Duodenal mucosa (tissue), 2 donors: ENCODE measurements at regions not wholly inside any gene's neighbourhood (a gene's known extent, or its start where the extent isn't known, plus 50 kb on each side); places are given as distances from the start of the nearest gene placed in this dataset.
"Not testable (repeated sequence)": the region's sequence is repeated elsewhere in the genome, so short reads cannot be mapped to it uniquely, and the experiment has no call there.

Source experiments
- H3K27ac ChIP-seq: one replicate; pipeline ENCODE4 v1.7.0; 2013; ENCODE audit warnings: low read depth, low read length
- H3K27me3 ChIP-seq, 2 donors: one replicate each; pipeline ENCODE4 v1.7.0; 2013; ENCODE audit warnings: low read length in 2 of 2, control low read depth in 1 of 2; ENCODE audit not compliant: insufficient read depth in 2 of 2, control insufficient read depth in 1 of 2
- H3K36me3 ChIP-seq, 2 donors: one replicate each; pipeline ENCODE4 v1.7.0; 2013; ENCODE audit warnings: low read length in 2 of 2, control low read depth in 1 of 2; ENCODE audit not compliant: insufficient read depth in 2 of 2, control insufficient read depth in 1 of 2
- H3K4me1 ChIP-seq, 2 donors: one replicate each; pipeline ENCODE4 v1.7.0; 2013; ENCODE audit warnings: low read length in 2 of 2, control low read depth in 1 of 2; ENCODE audit not compliant: insufficient read depth in 2 of 2, control insufficient read depth in 1 of 2
- H3K4me3 ChIP-seq, 2 donors: one replicate each; pipeline ENCODE4 v1.7.0; 2013; ENCODE audit warnings: low read length in 2 of 2, low read depth in 1 of 2
- H3K9ac ChIP-seq, 2 donors: one replicate each; pipeline ENCODE4 v1.7.0; 2013; ENCODE audit warnings: low read length in 2 of 2, low read depth in 1 of 2
- H3K9me3 ChIP-seq, 2 donors: one replicate each; pipeline ENCODE4 v1.7.0; 2013; ENCODE audit warnings: low read length in 2 of 2, control low read depth in 1 of 2; ENCODE audit not compliant: control insufficient read depth in 1 of 2

DNA sequence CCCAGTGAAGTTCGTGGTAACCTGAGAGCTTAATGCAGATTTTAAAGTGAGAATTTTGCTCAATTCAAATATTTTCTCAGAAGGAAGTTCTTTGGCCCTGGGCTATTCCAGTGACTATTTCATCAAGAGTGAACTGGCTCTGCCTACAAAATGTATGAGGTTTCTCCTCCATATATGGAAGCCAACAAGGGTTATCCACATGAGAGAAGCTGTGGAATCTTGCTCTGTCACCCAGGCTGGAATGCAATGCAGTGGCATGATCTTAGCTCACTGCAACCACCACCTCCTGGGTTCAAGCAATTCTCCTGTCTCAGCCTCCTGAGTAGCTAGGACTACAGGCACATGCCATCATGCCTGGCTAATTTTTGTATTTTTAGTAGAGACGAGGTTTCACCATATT, 132.2 kb downstream of the GXYLT1 start:
- not testable (repeated sequence) for H3K4me1 ChIP-seq, H3K4me3 ChIP-seq, H3K9ac ChIP-seq, H3K9me3 ChIP-seq, H3K27me3 ChIP-seq, H3K27ac ChIP-seq, H3K36me3 ChIP-seq

DNA sequence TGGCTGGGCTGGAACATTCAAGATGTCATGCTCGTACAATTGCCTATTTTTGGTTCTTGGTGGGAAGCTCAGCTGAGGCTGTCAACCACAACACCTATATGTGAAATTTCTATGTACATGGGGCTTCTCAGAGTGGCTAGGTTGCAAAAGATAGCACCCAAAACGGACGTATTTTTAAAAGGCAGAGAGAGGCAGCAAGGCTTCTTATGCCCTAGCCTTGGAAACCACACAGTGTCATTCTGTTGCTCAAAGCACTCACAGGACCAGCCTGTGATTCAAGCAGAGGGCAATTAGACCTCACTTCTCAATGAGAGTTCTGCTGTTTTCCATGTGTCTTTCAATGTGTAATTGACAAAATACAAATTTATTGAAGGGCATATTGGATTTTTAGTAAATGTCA, 134.0 kb downstream of the GXYLT1 start:
- Histone ChIP-seq H3K4me3 (no peak overlapping the region), H3K9ac (no peak overlapping the region), H3K4me1 (no peaks in the 10 kb centered on the region), H3K27me3 (no peaks in the 10 kb centered on the region), H3K27ac (no peak overlapping the region), H3K36me3 (no peaks in the 10 kb centered on the region), H3K9me3 (no peaks in the 10 kb centered on the region)

DNA sequence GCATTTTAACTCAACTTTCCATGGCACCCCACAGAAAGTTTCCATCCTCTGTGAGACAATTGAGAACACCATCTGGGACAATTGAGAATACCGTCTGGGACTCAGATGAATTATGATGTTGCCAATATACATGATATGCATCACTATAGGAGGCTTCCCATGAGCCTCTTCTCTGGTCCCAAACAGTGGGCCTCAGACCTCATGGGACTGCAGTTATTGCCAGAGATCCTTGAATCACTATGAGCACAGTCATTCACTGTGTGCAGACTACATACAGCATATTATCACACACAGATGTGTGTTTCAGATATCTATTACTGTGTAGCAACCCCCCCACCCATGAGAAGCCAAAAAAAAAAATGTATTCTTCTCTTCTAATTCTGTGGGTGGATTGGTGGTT, 134.4 kb downstream of the GXYLT1 start:
- no peak overlapping the region for H3K9ac ChIP-seq
- no peak overlapping the region for H3K27ac ChIP-seq
- no peaks in the 10 kb centered on the region for H3K27me3 ChIP-seq
- no peaks in the 10 kb centered on the region for H3K4me1 ChIP-seq
- H3K4me3 ChIP-seq, result no peak overlapping the region
- no peaks in the 10 kb centered on the region for H3K36me3 ChIP-seq
- H3K9me3 ChIP-seq, result no peaks in the 10 kb centered on the region

DNA sequence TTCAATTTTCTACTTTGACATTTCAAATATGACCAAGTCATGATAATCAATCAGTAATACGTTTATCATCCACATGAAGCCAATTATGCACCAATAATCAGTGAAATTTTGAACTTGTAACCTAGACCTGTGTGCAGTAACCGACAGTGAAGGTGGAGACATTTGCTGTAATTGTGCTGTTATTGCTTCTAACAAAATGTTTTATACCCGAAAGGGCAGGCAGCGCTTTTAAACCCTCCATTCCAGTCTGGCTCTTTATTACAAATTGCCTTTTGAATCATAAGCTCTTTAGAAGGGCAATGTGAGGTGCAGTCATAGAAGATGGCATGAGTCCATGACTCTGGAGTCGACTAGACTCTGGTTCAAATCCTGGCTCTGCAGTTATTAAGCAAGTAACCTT, 135.7 kb downstream of the GXYLT1 start:
- no peak overlapping the region for H3K4me3 ChIP-seq
- H3K4me1 ChIP-seq, result no peaks in the 10 kb centered on the region
- no peak overlapping the region for H3K9ac ChIP-seq
- H3K27me3 ChIP-seq, result no peaks in the 10 kb centered on the region
- no peaks in the 10 kb centered on the region for H3K36me3 ChIP-seq
- no peaks in the 10 kb centered on the region for H3K9me3 ChIP-seq
- no peak overlapping the region for H3K27ac ChIP-seq

DNA sequence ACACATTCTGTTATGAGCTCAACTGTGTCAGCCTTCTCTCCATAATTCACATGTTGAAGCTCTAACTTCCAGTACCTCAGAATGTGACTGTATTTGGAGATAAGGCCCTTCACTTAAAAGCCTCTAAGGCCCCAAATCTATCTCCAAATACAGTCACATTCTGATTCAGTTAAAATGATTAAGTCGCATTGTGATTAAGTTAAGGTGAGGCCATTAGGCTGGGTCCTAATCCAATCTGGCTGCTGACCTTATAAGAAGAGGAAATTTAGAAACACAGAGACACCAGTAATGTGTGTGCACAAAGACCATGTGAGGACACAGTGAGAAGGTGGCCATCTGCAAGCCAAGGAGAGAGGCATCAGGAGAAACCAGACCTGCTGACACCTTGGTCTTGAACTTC, 141.6 kb downstream of the GXYLT1 start:
- Histone ChIP-seq H3K4me1 (no peaks in the 10 kb centered on the region), H3K9me3 (no peaks in the 10 kb centered on the region), H3K9ac (no peak overlapping the region), H3K36me3 (no peaks in the 10 kb centered on the region), H3K4me3 (no peak overlapping the region), H3K27ac (no peak overlapping the region), H3K27me3 (no peaks in the 10 kb centered on the region)

DNA sequence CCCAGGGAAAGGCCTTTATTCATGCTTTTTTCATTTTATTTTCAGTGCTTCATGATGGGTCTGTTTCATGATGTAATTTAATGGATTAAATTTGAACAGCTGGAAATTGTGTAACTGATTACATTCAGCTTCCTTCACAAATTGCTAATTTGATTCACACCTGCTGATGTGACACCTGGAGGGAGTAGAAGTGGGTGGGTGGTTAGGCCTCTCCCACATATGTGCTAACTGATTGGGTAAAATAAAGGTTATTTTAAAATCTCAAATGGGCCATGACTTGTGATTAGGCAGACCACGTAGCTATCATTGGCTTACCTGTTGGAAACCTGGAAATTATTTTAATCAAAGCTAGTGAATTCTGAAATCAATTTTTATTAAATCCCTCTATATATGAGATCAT, 142.1 kb downstream of the GXYLT1 start:
- Histone ChIP-seq H3K4me3 (no peak overlapping the region), H3K4me1 (no peaks in the 10 kb centered on the region), H3K27me3 (no peaks in the 10 kb centered on the region), H3K36me3 (no peaks in the 10 kb centered on the region), H3K9me3 (no peaks in the 10 kb centered on the region), H3K9ac (no peak overlapping the region), H3K27ac (no peak overlapping the region)

DNA sequence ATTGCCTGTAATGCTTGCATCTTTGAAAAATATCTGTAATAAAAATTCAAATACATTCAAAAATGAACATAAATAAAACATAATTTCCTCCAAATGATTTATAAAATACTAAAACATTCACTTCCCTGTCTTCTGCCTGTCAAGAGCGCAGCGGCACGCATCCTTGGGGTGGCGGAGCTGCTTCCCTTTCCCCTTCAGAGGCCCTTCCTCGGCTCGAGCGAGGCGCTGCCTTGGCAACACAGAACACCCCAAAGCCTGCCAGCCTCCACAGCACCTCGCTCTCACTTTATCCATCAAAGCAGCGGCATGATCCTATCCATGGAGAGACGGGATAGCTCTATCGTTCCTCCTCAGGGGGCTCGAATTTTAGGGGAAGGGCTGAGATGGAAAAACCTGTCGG, 146.2 kb downstream of the GXYLT1 start:
- Histone ChIP-seq H3K4me3 (no peak overlapping the region), H3K9ac (no peak overlapping the region), H3K27me3 (no peaks in the 10 kb centered on the region), H3K36me3 (no peaks in the 10 kb centered on the region), H3K4me1 (no peaks in the 10 kb centered on the region), H3K27ac (no peak overlapping the region), H3K9me3 (no peaks in the 10 kb centered on the region)

DNA sequence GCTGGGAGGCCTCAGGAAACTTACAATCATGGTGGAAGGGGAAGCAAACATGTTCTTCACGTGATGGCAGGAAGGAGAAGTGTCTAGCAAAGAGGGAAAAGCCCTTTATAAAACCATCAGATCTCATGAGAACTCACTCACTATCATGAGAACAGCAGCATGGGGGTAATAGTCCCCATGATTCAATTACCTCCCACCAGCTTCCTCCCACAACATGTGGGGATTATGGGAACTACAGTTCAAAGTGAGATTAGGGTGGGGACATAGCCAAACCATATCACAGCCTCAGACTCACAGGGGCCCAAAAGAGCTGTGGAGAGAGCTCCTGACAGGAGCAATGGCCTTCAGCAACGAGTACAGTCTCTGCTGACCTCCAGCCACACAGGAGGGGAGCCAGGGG, 151.4 kb downstream of the GXYLT1 start:
- Histone ChIP-seq H3K27me3 (no peaks in the 10 kb centered on the region), H3K9ac (no peak overlapping the region), H3K36me3 (no peaks in the 10 kb centered on the region), H3K4me3 (no peak overlapping the region), H3K9me3 (no peaks in the 10 kb centered on the region), H3K4me1 (no peaks in the 10 kb centered on the region), H3K27ac (no peak overlapping the region)

DNA sequence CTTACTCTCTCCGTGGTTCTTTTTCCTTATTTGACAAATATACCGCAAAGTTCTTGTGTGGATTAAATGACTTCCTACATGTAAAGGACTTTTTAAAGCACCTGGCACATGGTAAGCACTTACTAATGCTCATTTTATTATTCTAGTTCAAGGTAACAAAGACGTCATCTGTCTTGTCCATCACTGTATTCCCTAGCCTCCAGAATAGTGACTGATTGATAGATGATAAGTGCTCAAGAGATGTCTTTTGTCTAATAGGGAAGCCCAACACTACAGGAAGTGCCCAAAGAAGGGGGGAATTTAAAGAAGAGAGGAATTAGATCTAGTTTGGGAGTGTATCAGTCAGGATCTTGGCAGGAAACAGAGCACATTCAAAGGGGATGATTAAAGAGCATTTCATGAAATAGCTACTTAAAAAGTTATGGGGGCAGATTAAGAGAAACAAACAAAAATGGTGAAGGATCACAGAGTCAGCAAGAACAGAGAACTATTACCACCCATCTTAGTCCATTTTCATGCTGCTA, 151.9 kb downstream of the GXYLT1 start:
- H3K36me3 ChIP-seq, result no peaks in the 10 kb centered on the region
- no peaks in the 10 kb centered on the region for H3K4me1 ChIP-seq
- no peak overlapping the region for H3K9ac ChIP-seq
- H3K27me3 ChIP-seq, result no peaks in the 10 kb centered on the region
- no peak overlapping the region for H3K4me3 ChIP-seq
- H3K27ac ChIP-seq, result no peak overlapping the region
- H3K9me3 ChIP-seq, result no peaks in the 10 kb centered on the region

DNA sequence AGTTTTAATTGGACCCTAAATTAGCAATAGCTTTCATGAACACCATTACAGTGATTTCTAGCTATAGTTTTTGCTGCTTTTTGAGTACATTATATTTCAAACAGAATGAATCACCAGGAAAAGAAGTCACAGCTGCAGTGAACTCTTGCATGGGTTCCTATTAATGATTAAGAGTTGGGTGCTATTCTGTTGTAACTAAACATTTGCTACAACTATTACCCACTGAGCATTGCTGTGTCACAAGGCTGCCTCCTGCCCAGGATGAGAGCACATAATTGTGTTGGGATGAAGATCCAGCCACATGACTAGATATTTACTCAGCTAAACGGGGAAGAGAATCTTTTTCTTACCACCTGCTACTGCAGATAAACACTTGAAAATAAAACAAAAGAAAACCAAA, 152.7 kb downstream of the GXYLT1 start:
- no peaks in the 10 kb centered on the region for H3K36me3 ChIP-seq
- H3K4me1 ChIP-seq, result no peaks in the 10 kb centered on the region
- no peak overlapping the region for H3K27ac ChIP-seq
- no peak overlapping the region for H3K4me3 ChIP-seq
- H3K9ac ChIP-seq, result no peak overlapping the region
- no peaks in the 10 kb centered on the region for H3K9me3 ChIP-seq
- no peaks in the 10 kb centered on the region for H3K27me3 ChIP-seq

DNA sequence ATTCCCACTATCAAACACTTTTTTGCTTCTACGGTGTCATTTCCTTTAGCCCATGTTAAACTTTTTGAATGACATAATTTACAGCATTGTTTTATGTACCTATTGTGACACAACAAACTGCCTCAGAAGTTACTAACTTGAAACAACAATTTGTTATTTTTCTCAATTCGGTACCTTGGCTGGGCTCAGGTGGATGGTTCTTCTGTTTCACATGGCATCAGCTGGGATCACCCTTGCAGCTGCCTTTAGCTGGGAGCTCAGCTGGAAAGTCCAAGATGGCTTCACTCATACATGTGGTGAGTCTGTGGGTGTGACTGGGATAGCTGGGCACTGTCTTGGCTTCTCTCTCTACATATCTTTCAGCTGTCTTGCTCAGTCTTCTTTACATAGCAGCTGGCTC, 156.0 kb downstream of the GXYLT1 start:
- H3K27ac ChIP-seq, result no peak overlapping the region
- H3K4me1 ChIP-seq, result no peaks in the 10 kb centered on the region

More for the DNA sequence above, 156.0 kb downstream of the GXYLT1 start:
- H3K9me3 ChIP-seq, result no peaks in the 10 kb centered on the region
- no peak overlapping the region for H3K9ac ChIP-seq
- no peak overlapping the region for H3K4me3 ChIP-seq
- H3K36me3 ChIP-seq, result no peaks in the 10 kb centered on the region
- no peaks in the 10 kb centered on the region for H3K27me3 ChIP-seq
